ENCODE measurements at regions not wholly inside any gene's neighbourhood (a gene's known extent, or its start where the extent isn't known, plus 50 kb on each side); places are given as distances from the start of the nearest gene placed in this dataset.

GRCh38 chr3:35184775-35185174 lies 454.6 kb upstream of the ARPP21 start:
- Histone ChIP-seq H3K4me3 (no peak overlapping the region), H3K4me1 (no peaks in the 10 kb centered on the region), H3K9me3 (no peaks in the 10 kb centered on the region), H3K27ac (no peak overlapping the region), H3K36me3 (ENCODE audit: low read depth, missing control alignments) (no peaks in the 10 kb centered on the region), H3K27me3 (no peaks in the 10 kb centered on the region)
- no peak for DNase-seq
- WGBS, 2 donors: 75 to 77% methylated on average over 2 of the region's 2 CpGs
- TF ChIP-seq CTCF (IDR thresholded peaks at IDR 0.05): no peak
- no peak for TF ChIP-seq POLR2A (IDR thresholded peaks at IDR 0.05)
- intact Hi-C loops (cut with DNase I; ENCODE audit: low total_unique reads): no loop called here

GRCh38 chr3:35187908-35188307 lies 451.4 kb upstream of the ARPP21 start:
- Histone ChIP-seq H3K27ac (no peak overlapping the region), H3K9me3 (no peaks in the 10 kb centered on the region), H3K4me1 (no peaks in the 10 kb centered on the region), H3K4me3 (no peak overlapping the region), H3K27me3 (no peaks in the 10 kb centered on the region), H3K36me3 (ENCODE audit: low read depth, missing control alignments) (no peaks in the 10 kb centered on the region)
- no peak for DNase-seq
- TF ChIP-seq POLR2A (IDR thresholded peaks at IDR 0.05): no peak
- no peak for TF ChIP-seq CTCF (IDR thresholded peaks at IDR 0.05)
- intact Hi-C loops (cut with DNase I; ENCODE audit: low total_unique reads): no loop called here
- WGBS, 2 donors: 84 to 86% methylated on average over 1 of the region's 1 CpG

- intact Hi-C loops (cut with DNase I; ENCODE audit: low total_unique reads): no loop called here
- no peak for DNase-seq
- 95 to 100% methylated on average over 1 of the region's 1 CpG for WGBS, 2 donors
Observed at GRCh38 chr3:35194666-35195065, 444.7 kb upstream of the ARPP21 start.

GRCh38 chr3:35198857-35199256 lies 440.5 kb upstream of the ARPP21 start:
- DNase-seq: no peak
- no peaks in the 10 kb centered on the region for H3K36me3 ChIP-seq (ENCODE audit: low read depth, missing control alignments)
- no peaks in the 10 kb centered on the region for H3K27me3 ChIP-seq
- no peak overlapping the region for H3K4me3 ChIP-seq
- intact Hi-C loops (cut with DNase I; ENCODE audit: low total_unique reads): no loop called here
- no peak overlapping the region for H3K27ac ChIP-seq
- TF ChIP-seq POLR2A (IDR thresholded peaks at IDR 0.05) (no peak), CTCF (IDR thresholded peaks at IDR 0.05) (no peak)
- WGBS, 2 donors: 80 to 86% methylated on average over 3 of the region's 3 CpGs
- H3K4me1 ChIP-seq: no peaks in the 10 kb centered on the region
- H3K9me3 ChIP-seq: no peaks in the 10 kb centered on the region

More at GRCh38 chr3:35194666-35195065, 444.7 kb upstream of the ARPP21 start:
- no peaks in the 10 kb centered on the region for H3K4me1 ChIP-seq
- H3K9me3 ChIP-seq: no peaks in the 10 kb centered on the region
- no peaks in the 10 kb centered on the region for H3K27me3 ChIP-seq
- H3K27ac ChIP-seq: no peak overlapping the region
- TF ChIP-seq CTCF (IDR thresholded peaks at IDR 0.05) (no peak), POLR2A (IDR thresholded peaks at IDR 0.05) (no peak)
- H3K36me3 ChIP-seq (ENCODE audit: low read depth, missing control alignments): no peaks in the 10 kb centered on the region
- no peak overlapping the region for H3K4me3 ChIP-seq

GRCh38 chr3:35200056-35200455 lies 439.3 kb upstream of the ARPP21 start:
- no peak for TF ChIP-seq CTCF (IDR thresholded peaks at IDR 0.05)
- TF ChIP-seq POLR2A (IDR thresholded peaks at IDR 0.05): no peak
- no peak overlapping the region for H3K27ac ChIP-seq
- H3K9me3 ChIP-seq: no peaks in the 10 kb centered on the region
- no peaks in the 10 kb centered on the region for H3K36me3 ChIP-seq (ENCODE audit: low read depth, missing control alignments)
- no peaks in the 10 kb centered on the region for H3K27me3 ChIP-seq
- DNase-seq: no peak
- H3K4me3 ChIP-seq: no peak overlapping the region
- intact Hi-C loops (cut with DNase I; ENCODE audit: low total_unique reads): no loop called here
- H3K4me1 ChIP-seq: no peaks in the 10 kb centered on the region
